Mucosa of stomach (tissue), 1 donor: ENCODE measurements at regions not wholly inside any gene's neighbourhood (a gene's known extent, or its start where the extent isn't known, plus 50 kb on each side); places are given as distances from the start of the nearest gene placed in this dataset.
"Not testable (repeated sequence)": the region's sequence is repeated elsewhere in the genome, so short reads cannot be mapped to it uniquely, and the experiment has no call there.

Experiments used
- H3K27me3 ChIP-seq: one replicate; pipeline ENCODE4 v1.7.0; 2013; ENCODE audit warnings: mild to moderate bottlenecking, low read length; ENCODE audit not compliant: control insufficient read depth, insufficient read depth
- H3K36me3 ChIP-seq: one replicate; pipeline ENCODE4 v1.7.0; 2013; ENCODE audit warnings: low read length; ENCODE audit not compliant: control insufficient read depth, insufficient read depth
- H3K4me1 ChIP-seq: one replicate; pipeline ENCODE4 v1.7.0; 2013; ENCODE audit warnings: mild to moderate bottlenecking, low read length; ENCODE audit not compliant: control insufficient read depth, insufficient read depth
- H3K4me3 ChIP-seq: one replicate; pipeline ENCODE4 v1.7.0; 2013; ENCODE audit warnings: low read length
- H3K9ac ChIP-seq: one replicate; pipeline ENCODE4 v1.7.0; 2013; ENCODE audit warnings: mild to moderate bottlenecking, low read length, moderate library complexity
- H3K9me3 ChIP-seq: one replicate; pipeline ENCODE4 v1.7.0; 2013; ENCODE audit warnings: mild to moderate bottlenecking, low read length, moderate library complexity; ENCODE audit not compliant: control insufficient read depth
- donor health status: Pancreatic carcinoma.

- H3K9me3 ChIP-seq, result no peaks in the 10 kb centered on the region
- no peak overlapping the region for H3K9ac ChIP-seq
- H3K4me1 ChIP-seq, result no peaks in the 10 kb centered on the region
These were observed 405.0 kb downstream of the BCOR start for GRCh38 chrX:39692796-39693195.

DNA sequence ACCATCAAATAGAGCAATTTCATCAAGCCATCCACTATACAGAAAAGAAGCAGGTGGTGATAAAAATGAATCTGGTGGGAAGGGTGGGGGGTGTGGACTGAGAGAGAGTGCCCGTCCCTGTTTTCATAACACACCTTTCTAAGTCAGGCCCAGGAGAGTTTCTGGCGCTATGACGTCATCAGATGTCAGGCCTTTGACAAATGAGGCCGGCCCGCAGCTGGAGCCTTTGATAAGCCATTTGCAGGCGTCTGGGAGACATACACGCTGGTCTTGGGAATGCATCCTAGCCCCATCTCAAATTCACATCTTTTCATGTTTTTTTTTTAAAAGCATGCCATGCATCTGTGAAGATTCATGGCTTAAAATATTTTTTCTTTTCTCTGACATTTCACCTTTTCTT is 404.5 kb downstream of the BCOR start:
- H3K9me3 ChIP-seq, result no peaks in the 10 kb centered on the region
- H3K9ac ChIP-seq, result no peak overlapping the region
- no peaks in the 10 kb centered on the region for H3K4me1 ChIP-seq
- no peaks in the 10 kb centered on the region for H3K27me3 ChIP-seq
- H3K36me3 ChIP-seq, result no peaks in the 10 kb centered on the region
- no peak overlapping the region for H3K4me3 ChIP-seq

More at GRCh38 chrX:39692796-39693195, 405.0 kb downstream of the BCOR start:
- Histone ChIP-seq H3K4me3 (no peak overlapping the region), H3K27me3 (no peaks in the 10 kb centered on the region), H3K36me3 (no peaks in the 10 kb centered on the region)

DNA sequence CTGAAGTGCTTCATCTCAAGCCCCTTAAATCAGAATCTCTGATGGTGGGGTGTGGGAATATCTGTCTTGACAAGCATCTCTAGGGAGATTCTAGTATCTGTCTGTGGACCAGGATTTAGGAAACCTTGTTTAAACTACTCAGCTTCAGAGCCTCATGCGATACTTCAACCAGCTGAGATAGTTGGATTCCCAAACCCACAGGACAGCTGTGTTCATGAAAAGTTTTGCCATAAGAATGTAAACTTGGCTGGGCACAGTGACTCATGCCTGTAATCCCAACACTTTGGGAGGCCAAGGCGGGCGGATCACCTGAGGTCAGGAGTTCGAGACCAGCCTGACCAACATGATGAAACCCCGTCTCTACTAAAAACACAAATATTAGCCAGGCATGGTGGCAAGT is 395.1 kb downstream of the BCOR start:
- not testable (repeated sequence) for H3K27me3 ChIP-seq, H3K4me3 ChIP-seq, H3K4me1 ChIP-seq, H3K9me3 ChIP-seq, H3K9ac ChIP-seq, H3K36me3 ChIP-seq

GRCh38 chrX:39703307-39703706 is 394.5 kb downstream of the BCOR start:
- Histone ChIP-seq H3K9ac (no peak overlapping the region), H3K9me3 (no peaks in the 10 kb centered on the region), H3K36me3 (no peaks in the 10 kb centered on the region), H3K27me3 (no peaks in the 10 kb centered on the region), H3K4me3 (no peak overlapping the region), H3K4me1 (peaks cover 9% of the 10 kb centered on the region)

DNA sequence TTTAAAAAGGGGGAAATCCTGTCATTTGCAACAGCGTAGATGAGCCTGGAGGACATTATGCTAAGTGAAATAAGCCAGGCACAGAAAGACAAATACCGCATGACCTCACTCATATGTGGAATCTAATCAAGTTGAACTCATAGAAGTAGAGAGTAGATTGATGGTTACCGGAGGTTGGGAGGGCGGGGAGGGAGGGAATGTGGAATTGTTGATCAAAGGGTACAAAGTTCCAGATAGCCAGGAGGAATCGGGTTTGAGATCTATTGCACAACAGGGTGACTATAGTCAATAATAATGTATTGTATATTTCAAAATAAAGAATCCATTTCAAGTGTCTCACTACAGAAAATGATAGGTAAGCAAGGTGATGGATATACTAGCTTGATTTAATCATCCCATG is 393.2 kb downstream of the BCOR start:
- Histone ChIP-seq H3K36me3 (no peaks in the 10 kb centered on the region), H3K4me1 (peaks cover 9% of the 10 kb centered on the region), H3K9me3 (no peaks in the 10 kb centered on the region), H3K9ac (no peak overlapping the region), H3K27me3 (no peaks in the 10 kb centered on the region), H3K4me3 (no peak overlapping the region)

- H3K4me1 ChIP-seq, result peaks cover 9% of the 10 kb centered on the region
- H3K9ac ChIP-seq, result no peak overlapping the region
- H3K36me3 ChIP-seq, result no peaks in the 10 kb centered on the region
- no peaks in the 10 kb centered on the region for H3K9me3 ChIP-seq
- no peak overlapping the region for H3K4me3 ChIP-seq
- H3K27me3 ChIP-seq, result no peaks in the 10 kb centered on the region
These were observed 392.5 kb downstream of the BCOR start for GRCh38 chrX:39705290-39705689.

DNA sequence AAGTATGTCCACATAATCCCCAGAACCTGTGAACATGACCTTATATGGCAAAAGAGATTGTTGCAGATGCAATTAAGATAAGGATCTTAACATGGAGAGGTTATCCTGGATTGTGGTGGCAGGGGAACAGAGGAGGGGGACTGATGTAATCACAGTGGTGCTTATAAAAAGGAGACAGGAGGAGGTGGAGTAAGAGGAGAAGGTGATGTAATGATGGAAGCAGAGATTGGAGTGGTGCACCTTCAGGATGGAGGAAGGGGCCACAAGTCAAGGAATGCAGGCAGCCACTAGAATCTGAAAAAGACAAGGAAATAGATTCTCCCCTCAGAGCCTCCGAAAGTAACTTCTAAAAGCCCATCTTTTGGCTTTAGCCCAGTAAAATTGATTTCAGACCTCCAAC is 388.4 kb downstream of the BCOR start:
- no peaks in the 10 kb centered on the region for H3K36me3 ChIP-seq
- no peak overlapping the region for H3K9ac ChIP-seq
- H3K9me3 ChIP-seq, result no peaks in the 10 kb centered on the region
- no peak overlapping the region for H3K4me3 ChIP-seq
- peaks cover 8% of the 10 kb centered on the region for H3K4me1 ChIP-seq
- no peaks in the 10 kb centered on the region for H3K27me3 ChIP-seq

DNA sequence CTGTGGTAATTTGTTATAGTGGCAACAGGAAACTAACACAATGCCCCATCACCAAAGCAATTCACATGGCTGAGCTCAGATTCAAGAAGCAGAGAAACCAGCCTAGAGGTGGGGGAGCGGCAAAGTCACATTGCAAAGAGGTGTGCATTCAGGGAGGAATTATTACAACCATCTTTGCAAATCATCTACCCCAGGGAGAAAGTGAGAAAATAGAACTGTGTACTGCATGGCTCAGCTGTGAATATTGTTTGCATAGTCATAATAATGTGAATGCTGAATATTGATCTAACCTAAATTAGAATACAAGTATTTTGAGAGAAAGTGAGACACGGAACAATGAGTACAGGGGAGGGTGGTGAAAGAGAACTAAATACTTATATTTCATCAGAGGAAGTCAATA is 387.9 kb downstream of the BCOR start:
- no peak overlapping the region for H3K9ac ChIP-seq
- H3K36me3 ChIP-seq, result no peaks in the 10 kb centered on the region
- H3K4me1 ChIP-seq, result peaks cover 12% of the 10 kb centered on the region
- H3K4me3 ChIP-seq, result no peak overlapping the region
- H3K27me3 ChIP-seq, result no peaks in the 10 kb centered on the region
- H3K9me3 ChIP-seq, result no peaks in the 10 kb centered on the region

- Histone ChIP-seq H3K4me1 (peaks cover 7% of the 10 kb centered on the region), H3K27me3 (no peaks in the 10 kb centered on the region), H3K4me3 (no peak overlapping the region), H3K9me3 (no peaks in the 10 kb centered on the region), H3K36me3 (no peaks in the 10 kb centered on the region), H3K9ac (no peak overlapping the region)
These were observed 387.0 kb downstream of the BCOR start for GRCh38 chrX:39710776-39711175.

DNA sequence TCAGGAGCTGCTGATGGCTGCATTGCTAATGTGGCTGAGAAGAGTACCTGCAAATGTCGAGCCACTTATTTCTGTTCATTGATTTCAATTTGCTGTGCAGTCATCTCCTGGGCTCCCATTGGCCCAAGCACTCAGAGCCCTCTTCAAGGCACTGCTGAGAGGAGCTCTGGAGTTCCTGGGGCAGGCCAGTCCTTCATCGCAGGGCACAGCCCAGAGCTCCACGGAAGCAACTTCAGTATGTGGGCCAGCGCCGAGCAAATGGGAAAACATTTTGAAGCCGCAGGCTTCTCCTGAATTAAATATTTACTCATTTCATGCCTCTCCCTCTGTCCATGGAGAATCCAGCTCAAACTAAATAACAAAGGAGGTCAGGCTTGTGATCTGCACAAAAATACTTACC is 383.3 kb downstream of the BCOR start:
- Histone ChIP-seq H3K9ac (no peak overlapping the region), H3K36me3 (no peaks in the 10 kb centered on the region), H3K9me3 (no peaks in the 10 kb centered on the region), H3K4me3 (no peak overlapping the region), H3K27me3 (no peaks in the 10 kb centered on the region), H3K4me1 (peaks cover 6% of the 10 kb centered on the region)

DNA sequence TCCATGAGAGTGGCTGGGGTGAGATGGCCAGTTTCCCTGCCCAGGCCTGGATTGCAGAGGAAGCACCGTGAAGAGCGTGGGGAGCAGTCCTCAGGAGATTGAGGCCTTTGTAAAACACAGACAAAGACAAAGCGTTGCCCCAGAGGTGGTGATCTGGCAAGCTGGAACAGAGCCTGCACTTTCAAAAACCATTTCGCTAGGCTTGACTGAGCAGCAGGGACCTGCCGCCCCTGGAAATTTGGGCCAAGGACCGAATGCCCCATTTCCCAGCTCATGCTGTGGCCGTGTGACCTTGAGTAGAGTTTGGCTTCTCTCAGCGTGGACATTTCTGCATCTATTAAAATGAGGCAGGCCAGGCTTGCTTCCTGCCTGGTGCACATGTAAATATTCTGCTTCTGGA is 381.4 kb downstream of the BCOR start:
- H3K36me3 ChIP-seq, result no peaks in the 10 kb centered on the region
- H3K27me3 ChIP-seq, result no peaks in the 10 kb centered on the region
- H3K4me3 ChIP-seq, result no peak overlapping the region
- H3K4me1 ChIP-seq, result peaks cover 8% of the 10 kb centered on the region
- H3K9me3 ChIP-seq, result no peaks in the 10 kb centered on the region
- H3K9ac ChIP-seq, result no peak overlapping the region

DNA sequence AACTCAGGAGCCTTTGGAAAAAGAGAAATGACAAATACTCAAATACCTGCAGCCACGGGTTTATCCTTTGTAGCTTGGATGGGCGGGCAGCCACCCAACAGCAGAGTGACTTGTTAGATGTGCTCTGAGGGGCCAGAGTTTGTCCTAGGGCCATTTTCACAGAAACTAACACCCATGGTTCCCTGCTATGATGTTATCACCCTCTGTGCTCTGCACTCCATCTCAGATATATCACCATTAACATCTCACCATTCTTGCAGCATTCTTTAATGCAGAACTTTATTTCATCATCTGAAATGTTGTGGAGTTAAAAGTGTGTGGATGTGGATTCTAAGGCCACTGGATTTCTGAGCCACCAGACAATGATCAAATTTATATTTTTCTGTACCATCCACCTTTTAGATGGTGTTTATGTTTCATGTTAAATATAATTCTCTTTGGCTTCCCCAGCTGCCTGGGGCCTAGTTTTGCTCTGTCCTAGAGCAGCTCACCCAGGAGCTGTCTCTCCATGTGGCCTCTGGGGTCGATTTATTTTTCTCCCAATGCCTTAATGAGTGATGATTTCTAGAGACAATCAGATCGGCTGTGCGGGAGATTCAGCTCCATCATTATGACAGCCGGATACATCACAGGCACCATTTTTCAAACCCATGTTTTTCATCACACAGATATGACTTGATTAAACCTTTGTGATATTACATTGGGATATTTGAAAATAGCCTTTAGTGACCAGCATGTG is 380.8 kb downstream of the BCOR start:
- no peaks in the 10 kb centered on the region for H3K27me3 ChIP-seq
- H3K4me1 ChIP-seq, result peaks cover 14% of the 10 kb centered on the region
- H3K4me3 ChIP-seq, result no peak overlapping the region
- no peak overlapping the region for H3K9ac ChIP-seq
- H3K9me3 ChIP-seq, result no peaks in the 10 kb centered on the region
- no peaks in the 10 kb centered on the region for H3K36me3 ChIP-seq

DNA sequence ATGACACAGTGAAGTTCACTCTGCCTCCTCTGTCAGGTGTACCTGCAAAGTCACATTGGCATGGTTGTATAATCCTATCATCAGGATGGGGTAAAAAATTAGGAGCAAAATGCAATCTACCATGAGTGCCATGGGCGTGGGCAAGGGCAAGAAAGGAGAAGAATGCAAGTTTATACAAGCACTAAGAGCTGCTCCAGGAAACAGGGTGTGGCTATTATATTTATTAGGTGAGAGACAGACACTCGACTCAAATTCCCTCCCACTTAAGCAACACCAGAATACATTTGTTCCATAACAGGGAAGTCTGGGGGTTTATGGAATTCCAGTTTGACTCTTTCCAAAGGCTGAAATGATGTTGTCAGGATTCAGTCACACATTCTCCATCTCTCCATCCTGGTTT is 378.8 kb downstream of the BCOR start:
- Histone ChIP-seq H3K9ac (no peak overlapping the region), H3K9me3 (no peaks in the 10 kb centered on the region), H3K27me3 (no peaks in the 10 kb centered on the region), H3K4me1 (peaks cover 18% of the 10 kb centered on the region), H3K36me3 (no peaks in the 10 kb centered on the region), H3K4me3 (no peak overlapping the region)
